ENCODE measurements at regions not wholly inside any gene's neighbourhood (a gene's known extent, or its start where the extent isn't known, plus 50 kb on each side); places are given as distances from the start of the nearest gene placed in this dataset.

GRCh38 chr3:143185401-143185800 is 65.8 kb downstream of the CHST2 start:
- TF ChIP-seq CTCF (conservative IDR thresholded peaks at IDR 0.05; ENCODE audit: low read depth, low read length), result no peak
- no peak overlapping the region for H3K4me3 ChIP-seq (ENCODE audit: low read length)
- no peak for DNase-seq (ENCODE audit: low read depth)

GRCh38 chr3:143187111-143187510 is 67.5 kb downstream of the CHST2 start:
- H3K4me3 ChIP-seq (ENCODE audit: low read length), result no peak overlapping the region
- no peak for TF ChIP-seq CTCF (conservative IDR thresholded peaks at IDR 0.05; ENCODE audit: low read depth, low read length)
- no peak for DNase-seq (ENCODE audit: low read depth)

- no peak overlapping the region for H3K4me3 ChIP-seq (ENCODE audit: low read length)
- TF ChIP-seq CTCF (conservative IDR thresholded peaks at IDR 0.05; ENCODE audit: low read depth, low read length), result no peak
- no peak for DNase-seq (ENCODE audit: low read depth)
Observed at GRCh38 chr3:143188881-143189280, 69.3 kb downstream of the CHST2 start.

GRCh38 chr3:143190101-143190500 is 70.5 kb downstream of the CHST2 start:
- no peak overlapping the region for H3K4me3 ChIP-seq (ENCODE audit: low read length)
- no peak for TF ChIP-seq CTCF (conservative IDR thresholded peaks at IDR 0.05; ENCODE audit: low read depth, low read length)
- no peak for DNase-seq (ENCODE audit: low read depth)

- no peak for TF ChIP-seq CTCF (conservative IDR thresholded peaks at IDR 0.05; ENCODE audit: low read depth, low read length)
- no peak for DNase-seq (ENCODE audit: low read depth)
- H3K4me3 ChIP-seq (ENCODE audit: low read length), result no peak overlapping the region
Observed at GRCh38 chr3:143192193-143192592, 72.6 kb downstream of the CHST2 start.

GRCh38 chr3:143200001-143200924 is 80.7 kb downstream of the CHST2 start:
- peak; percentile 58 for DNase-seq (ENCODE audit: low read depth)
- no peak for TF ChIP-seq CTCF (conservative IDR thresholded peaks at IDR 0.05; ENCODE audit: low read depth, low read length)
- H3K4me3 ChIP-seq (ENCODE audit: low read length), result no peak overlapping the region

- DNase-seq (ENCODE audit: low read depth), result no peak
- TF ChIP-seq CTCF (conservative IDR thresholded peaks at IDR 0.05; ENCODE audit: low read depth, low read length), result no peak
- no peak overlapping the region for H3K4me3 ChIP-seq (ENCODE audit: low read length)
Observed at GRCh38 chr3:143201045-143201444, 81.5 kb downstream of the CHST2 start.

Measured in retinal pigment epithelial cell (primary cell).